SK-MEL-5 (cell line): ENCODE measurements at regions not wholly inside any gene's neighbourhood (a gene's known extent, or its start where the extent isn't known, plus 50 kb on each side); places are given as distances from the start of the nearest gene placed in this dataset.
"Not testable (repeated sequence)": the region's sequence is repeated elsewhere in the genome, so short reads cannot be mapped to it uniquely, and the experiment has no call there.

Experiments used
- DNase-seq: peaks from one replicate; pipeline ENCODE4 v3.0.0-alpha.2; 2016; ENCODE audit warnings: low read depth, low spot score
- in situ Hi-C: cut with HindIII; loops from 2 replicates; pipeline ENCODE4 v1.10.0; 2016; ENCODE audit warnings: low sequenced_read_pairs, high pct_unique_total_duplicates, low pct_unique_long_range_greater_than_20kb

GRCh38 chr4:104345598-104346242 lies 149.0 kb downstream of the CXXC4 start:
- DNase-seq = no peak
- in situ Hi-C loops = no loop called here

GRCh38 chr4:104344342-104344980 lies 150.2 kb downstream of the CXXC4 start:
- in situ Hi-C loops = no loop called here
- no peak for DNase-seq

GRCh38 chr4:104334410-104334809 lies 160.3 kb downstream of the CXXC4 start:
- no peak for DNase-seq
- in situ Hi-C loops = no loop called here

- in situ Hi-C loops = no loop called here
- DNase-seq = no peak
These were observed 164.4 kb downstream of the CXXC4 start for GRCh38 chr4:104330125-104330905.

GRCh38 chr4:104326991-104327694 lies 167.6 kb downstream of the CXXC4 start:
- in situ Hi-C loops, DNase-seq: not testable (repeated sequence)

GRCh38 chr4:104302731-104303130 lies 192.0 kb downstream of the CXXC4 start:
- no peak for DNase-seq
- in situ Hi-C loops = no loop called here

GRCh38 chr4:104294811-104295210 lies 199.9 kb downstream of the CXXC4 start:
- in situ Hi-C loops = no loop called here
- no peak for DNase-seq

- no peak for DNase-seq
- in situ Hi-C loops = no loop called here
These were observed 207.8 kb downstream of the CXXC4 start for GRCh38 chr4:104286867-104287266.

- in situ Hi-C loops = no loop called here
- no peak for DNase-seq
These were observed 211.4 kb downstream of the CXXC4 start for GRCh38 chr4:104283303-104283702.

GRCh38 chr4:104279744-104280143 lies 214.9 kb downstream of the CXXC4 start:
- no peak for DNase-seq
- in situ Hi-C loops = no loop called here

- in situ Hi-C loops = no loop called here
- no peak for DNase-seq
These were observed 221.7 kb downstream of the CXXC4 start for GRCh38 chr4:104272966-104273365.

- in situ Hi-C loops, DNase-seq: not testable (repeated sequence)
These were observed 225.1 kb downstream of the CXXC4 start for GRCh38 chr4:104269603-104270002.

GRCh38 chr4:104263100-104263499 lies 231.6 kb downstream of the CXXC4 start:
- DNase-seq = no peak
- in situ Hi-C loops = no loop called here

GRCh38 chr4:104262678-104263077 lies 232.0 kb downstream of the CXXC4 start:
- DNase-seq = no peak
- in situ Hi-C loops = no loop called here

- no peak for DNase-seq
- in situ Hi-C loops = no loop called here
These were observed 246.0 kb downstream of the CXXC4 start for GRCh38 chr4:104248726-104249125.

GRCh38 chr4:104235967-104236366 lies 258.7 kb downstream of the CXXC4 start:
- no peak for DNase-seq
- in situ Hi-C loops = no loop called here

GRCh38 chr4:104217526-104217925 lies 277.2 kb downstream of the CXXC4 start:
- in situ Hi-C loops = no loop called here
- DNase-seq = no peak

GRCh38 chr4:104211657-104212056 lies 283.0 kb downstream of the CXXC4 start:
- in situ Hi-C loops = no loop called here

More at GRCh38 chr4:104211657-104212056, 283.0 kb downstream of the CXXC4 start:
- no peak for DNase-seq
